H9 (cell line): ENCODE measurements at regions not wholly inside any gene's neighbourhood (a gene's known extent, or its start where the extent isn't known, plus 50 kb on each side); places are given as distances from the start of the nearest gene placed in this dataset.

ENCODE experiments used
- DNase-seq: peaks from one replicate; pipeline ENCODE4 v3.0.0-alpha.2; 2017
- H2AFZ ChIP-seq: one replicate; pipeline ENCODE4 v1.6.1; 2013; ENCODE audit warnings: mild to moderate bottlenecking, low read length, control low read depth, moderate library complexity
- H2AK5ac ChIP-seq: 2 replicates; pipeline ENCODE4 v1.6.1; 2013; ENCODE audit warnings: low read length, control low read depth, mixed read lengths; ENCODE audit not compliant: insufficient read length
- H2BK120ac ChIP-seq: one replicate; pipeline ENCODE4 v1.6.1; 2013; ENCODE audit warnings: low read depth, mild to moderate bottlenecking, low read length, control low read depth, inconsistent platforms; ENCODE audit not compliant: poor library complexity, severe bottlenecking
- H2BK12ac ChIP-seq: 2 replicates; pipeline ENCODE4 v1.6.1; 2013; ENCODE audit warnings: low read length, control low read depth, mixed read lengths, low read depth; ENCODE audit not compliant: insufficient read length
- H2BK15ac ChIP-seq: 2 replicates; pipeline ENCODE4 v1.6.1; 2013; ENCODE audit warnings: low read depth, low read length, control low read depth
- H2BK20ac ChIP-seq: one replicate; pipeline ENCODE4 v1.6.1; 2013; ENCODE audit warnings: low read depth, mild to moderate bottlenecking, low read length, control low read depth, inconsistent platforms; ENCODE audit not compliant: poor library complexity, severe bottlenecking
- H2BK5ac ChIP-seq: 2 replicates; pipeline ENCODE4 v1.6.1; 2013; ENCODE audit warnings: low read length, control low read depth, mixed read lengths; ENCODE audit not compliant: insufficient read length
- H3K14ac ChIP-seq: 2 replicates; pipeline ENCODE4 v1.6.1; 2013; ENCODE audit warnings: low read length, control low read depth; ENCODE audit not compliant: insufficient read depth
- H3K18ac ChIP-seq: 2 replicates; pipeline ENCODE4 v1.6.1; 2013; ENCODE audit warnings: low read depth, mild to moderate bottlenecking, mixed read lengths, low read length, control low read depth; ENCODE audit not compliant: insufficient read length
- H3K23ac ChIP-seq: 2 replicates; pipeline ENCODE4 v1.6.1; 2013; ENCODE audit warnings: low read length, control low read depth, mixed read lengths, low read depth; ENCODE audit not compliant: insufficient read length
- H3K23me2 ChIP-seq: 2 replicates; pipeline ENCODE4 v1.6.1; 2013; ENCODE audit warnings: low read depth, mild to moderate bottlenecking, mixed read lengths, low read length, control low read depth; ENCODE audit not compliant: insufficient read length, poor library complexity, severe bottlenecking
- H3K27ac ChIP-seq: 2 replicates; pipeline ENCODE4 v1.5.1; 2013; ENCODE audit warnings: low read length, control low read depth, mixed read lengths, low read depth; ENCODE audit not compliant: insufficient read length
- H3K27me3 ChIP-seq: 2 replicates; pipeline ENCODE4 v1.6.1; 2013; ENCODE audit warnings: low read length, control low read depth, inconsistent platforms; ENCODE audit not compliant: insufficient read depth
- H3K4ac ChIP-seq: 2 replicates; pipeline ENCODE4 v1.6.1; 2013; ENCODE audit warnings: low read depth, mild to moderate bottlenecking, control low read depth, inconsistent platforms, low read length, moderate library complexity
- H3K4me1 ChIP-seq: 2 replicates; pipeline ENCODE4 v1.6.1; 2013; ENCODE audit warnings: low read length, control low read depth, inconsistent platforms; ENCODE audit not compliant: insufficient read depth
- H3K4me2 ChIP-seq: 2 replicates; pipeline ENCODE4 v1.6.1; 2013; ENCODE audit warnings: low read length, control low read depth, mixed read lengths; ENCODE audit not compliant: insufficient read length, insufficient read depth
- H3K56ac ChIP-seq: 2 replicates; pipeline ENCODE4 v1.6.1; 2013; ENCODE audit warnings: low read depth, mild to moderate bottlenecking, mixed read lengths, low read length, control low read depth; ENCODE audit not compliant: insufficient read length
- H3K79me1 ChIP-seq: 2 replicates; pipeline ENCODE4 v1.6.1; 2013; ENCODE audit warnings: low read depth, mild to moderate bottlenecking, moderate library complexity, low read length, control low read depth, inconsistent platforms; ENCODE audit not compliant: insufficient read depth, poor library complexity, severe bottlenecking
- H3K79me2 ChIP-seq: 2 replicates; pipeline ENCODE4 v1.6.1; 2013; ENCODE audit warnings: low read length, control low read depth, inconsistent platforms; ENCODE audit not compliant: insufficient read depth
- H3K9ac ChIP-seq: 2 replicates; pipeline ENCODE4 v1.6.1; 2013; ENCODE audit warnings: low read length, control low read depth, mixed read lengths; ENCODE audit not compliant: insufficient read length; ENCODE audit errors: extremely low read depth
- H3K9me3 ChIP-seq: one replicate; pipeline ENCODE4 v1.6.1; 2013; ENCODE audit warnings: low read depth, low read length, inconsistent platforms; ENCODE audit not compliant: control insufficient read depth
- H3T11ph ChIP-seq: one replicate; pipeline ENCODE4 v1.6.1; 2013; ENCODE audit warnings: mild to moderate bottlenecking, low read length, control low read depth, inconsistent platforms
- H4K20me1 ChIP-seq: one replicate; pipeline ENCODE4 v1.6.1; 2013; ENCODE audit not compliant: control insufficient read depth, insufficient read length, insufficient read depth
- H4K5ac ChIP-seq: 2 replicates; pipeline ENCODE4 v1.6.1; 2013; ENCODE audit warnings: low read depth, mild to moderate bottlenecking, mixed read lengths, low read length, control low read depth; ENCODE audit not compliant: insufficient read length
- H4K8ac ChIP-seq: replicated peaks from 2 replicates; pipeline ENCODE4 v1.6.1; 2013; ENCODE audit warnings: low read length, control low read depth, mixed read lengths, low read depth; ENCODE audit not compliant: insufficient read length
- H4K91ac ChIP-seq: 2 replicates; pipeline ENCODE4 v1.6.1; 2013; ENCODE audit warnings: low read depth, mild to moderate bottlenecking, moderate library complexity, mixed read lengths, low read length, control low read depth; ENCODE audit not compliant: insufficient read length
- H3K27ac Mint-ChIP-seq, 3 experiments: 2 replicates in 2 of 3; 3 replicates in 1 of 3; pipeline ENCODE4 v1.8.0; 2020 to 2021; ENCODE audit warnings: mixed read lengths in 3 of 3, mild to moderate bottlenecking in 1 of 3, moderate library complexity in 1 of 3
- H3K27me3 Mint-ChIP-seq: 2 replicates; pipeline ENCODE4 v1.8.0; 2021; ENCODE audit warnings: low read depth, mild to moderate bottlenecking, moderate library complexity, mixed read lengths
- H3K36me3 Mint-ChIP-seq, 3 experiments: 2 replicates in 2 of 3; 3 replicates in 1 of 3; pipeline ENCODE4 v1.8.0; 2020 to 2021; ENCODE audit warnings: low read depth in 3 of 3, mixed read lengths in 3 of 3; ENCODE audit not compliant: insufficient read depth in 1 of 3
- H3K4me1 Mint-ChIP-seq, 2 experiments: 2 replicates each; pipeline ENCODE4 v1.8.0; 2020; ENCODE audit warnings: mixed read lengths in 2 of 2
- H3K4me3 Mint-ChIP-seq, 2 experiments: 2 replicates in 1 of 2; 3 replicates in 1 of 2; pipeline ENCODE4 v1.8.0; 2020 to 2021; ENCODE audit warnings: mild to moderate bottlenecking in 2 of 2, mixed read lengths in 2 of 2, moderate library complexity in 1 of 2
- H3K9me3 Mint-ChIP-seq, 2 experiments: 2 replicates in 1 of 2; 3 replicates in 1 of 2; pipeline ENCODE4 v1.8.0; 2020; ENCODE audit warnings: mild to moderate bottlenecking in 2 of 2, mixed read lengths in 2 of 2, moderate library complexity in 1 of 2
- CTCF ChIP-seq: fragments of 200-600 bp; sonication (generic); conservative IDR thresholded peaks from 3 replicates; pipeline ENCODE4 v1.8.0; 2021; ENCODE audit warnings: antibody characterized with exemption, mild to moderate bottlenecking
- WGBS: extraction: QIAGEN DNeasy Blood & Tissue Kit; methylation state at CpG from one replicate; pipeline ENCODE4 v1.1.7; 2013; ENCODE audit warnings: missing lambda C conversion rate, low lambda C conversion rate, mixed read lengths; ENCODE audit not compliant: insufficient read length; ENCODE audit errors: extremely low coverage; 5-methylcytosine and 5-hydroxymethylcytosine counted together

GRCh38 chr3:187519428-187519890, 150.7 kb downstream of the SST start:
- no peak overlapping the region for H2AFZ ChIP-seq
- peaks cover 0 to 4% (median 0%) of the 10 kb centered on the region in 3 experiments; a peak in 3 of 7 replicates for H3K36me3 Mint-ChIP-seq
- peak overlapping the region; percentile 80 for H3K27ac ChIP-seq
- no peak overlapping the region for H2BK12ac ChIP-seq
- H3K4me3 Mint-ChIP-seq = peak overlapping the region in 1 of 2 experiments; percentile 7; a peak in 1 of 5 replicates
- H4K91ac ChIP-seq = no peak overlapping the region
- H3K14ac ChIP-seq = no peak overlapping the region
- H2AK5ac ChIP-seq = no peak overlapping the region
- H3K9me3 ChIP-seq = no peaks in the 10 kb centered on the region
- no CpG with 5 or more reads among the region's 9 CpGs for WGBS
- H3K4me1 ChIP-seq = peaks cover 15% of the 10 kb centered on the region
- no peaks in the 10 kb centered on the region for H3K23me2 ChIP-seq
- no peak overlapping the region for H4K5ac ChIP-seq
- H2BK5ac ChIP-seq = no peak overlapping the region
- H2BK15ac ChIP-seq = no peak overlapping the region
- no peak overlapping the region for H2BK20ac ChIP-seq
- H3K4ac ChIP-seq = no peak overlapping the region
- no peak overlapping the region for H3K18ac ChIP-seq
- peak; percentile 67 for DNase-seq
- H2BK120ac ChIP-seq = no peak overlapping the region
- H3K27me3 Mint-ChIP-seq = no peaks in the 10 kb centered on the region
- H3K4me1 Mint-ChIP-seq = peaks cover 35 to 40% of the 10 kb centered on the region in 2 experiments
- H3K9me3 Mint-ChIP-seq = peaks cover 0 to 3% of the 10 kb centered on the region in 2 experiments; a peak in 3 of 5 replicates
- no peak overlapping the region for H3K4me2 ChIP-seq
- H3K23ac ChIP-seq = no peak overlapping the region
- H3K27ac Mint-ChIP-seq = peak overlapping the region; percentile 82 to 95 (median 95)
- H4K20me1 ChIP-seq = no peaks in the 10 kb centered on the region
- H3K27me3 ChIP-seq = no peaks in the 10 kb centered on the region
- no peaks in the 10 kb centered on the region for H3K79me1 ChIP-seq
- no peak overlapping the region for H3K9ac ChIP-seq
- no peak overlapping the region for H4K8ac ChIP-seq
- no peak overlapping the region for H3T11ph ChIP-seq
- H3K56ac ChIP-seq = no peak overlapping the region
- H3K79me2 ChIP-seq = no peaks in the 10 kb centered on the region
- no peak for TF ChIP-seq CTCF
